ENCODE measurements at regions not wholly inside any gene's neighbourhood (a gene's known extent, or its start where the extent isn't known, plus 50 kb on each side); places are given as distances from the start of the nearest gene placed in this dataset.

GRCh38 chr6:21333715-21334114 is 259.8 kb upstream of the SOX4 start:
- TF ChIP-seq, protein P1, sequence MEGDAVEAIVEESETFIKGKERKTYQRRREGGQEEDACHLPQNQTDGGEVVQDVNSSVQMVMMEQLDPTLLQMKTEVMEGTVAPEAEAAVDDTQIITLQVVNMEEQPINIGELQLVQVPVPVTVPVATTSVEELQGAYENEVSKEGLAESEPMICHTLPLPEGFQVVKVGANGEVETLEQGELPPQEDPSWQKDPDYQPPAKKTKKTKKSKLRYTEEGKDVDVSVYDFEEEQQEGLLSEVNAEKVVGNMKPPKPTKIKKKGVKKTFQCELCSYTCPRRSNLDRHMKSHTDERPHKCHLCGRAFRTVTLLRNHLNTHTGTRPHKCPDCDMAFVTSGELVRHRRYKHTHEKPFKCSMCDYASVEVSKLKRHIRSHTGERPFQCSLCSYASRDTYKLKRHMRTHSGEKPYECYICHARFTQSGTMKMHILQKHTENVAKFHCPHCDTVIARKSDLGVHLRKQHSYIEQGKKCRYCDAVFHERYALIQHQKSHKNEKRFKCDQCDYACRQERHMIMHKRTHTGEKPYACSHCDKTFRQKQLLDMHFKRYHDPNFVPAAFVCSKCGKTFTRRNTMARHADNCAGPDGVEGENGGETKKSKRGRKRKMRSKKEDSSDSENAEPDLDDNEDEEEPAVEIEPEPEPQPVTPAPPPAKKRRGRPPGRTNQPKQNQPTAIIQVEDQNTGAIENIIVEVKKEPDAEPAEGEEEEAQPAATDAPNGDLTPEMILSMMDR (conservative IDR thresholded peaks at IDR 0.05) = no peak
- no peak for TF ChIP-seq ZFX (IDR thresholded peaks at IDR 0.05)
